ENCODE measurements at regions not wholly inside any gene's neighbourhood (a gene's known extent, or its start where the extent isn't known, plus 50 kb on each side); places are given as distances from the start of the nearest gene placed in this dataset.

DNA sequence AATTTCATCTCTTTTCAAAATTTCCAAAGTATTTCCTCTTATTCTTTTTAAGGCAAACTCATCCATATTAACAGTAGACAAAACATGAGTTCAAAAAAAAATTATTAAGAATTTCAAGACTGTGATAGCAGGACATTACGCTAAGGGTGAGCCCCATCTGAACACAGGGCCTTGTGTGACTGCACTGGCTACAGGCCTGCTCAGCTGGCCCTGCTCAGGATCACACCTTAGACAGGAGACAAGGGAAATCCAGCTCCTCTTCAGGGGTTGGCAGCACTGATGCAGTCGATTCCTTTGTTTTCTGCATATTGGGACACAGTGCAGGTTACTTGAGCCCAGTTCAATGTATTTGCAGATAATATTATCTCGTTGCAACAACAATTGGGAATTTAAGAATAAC, 444.7 kb downstream of the PLK2 start:
- no peaks in the 10 kb centered on the region for H3K27me3 ChIP-seq (ENCODE audit: low read depth)
- no peak overlapping the region for H3K4me3 ChIP-seq
- TF ChIP-seq, protein P1, sequence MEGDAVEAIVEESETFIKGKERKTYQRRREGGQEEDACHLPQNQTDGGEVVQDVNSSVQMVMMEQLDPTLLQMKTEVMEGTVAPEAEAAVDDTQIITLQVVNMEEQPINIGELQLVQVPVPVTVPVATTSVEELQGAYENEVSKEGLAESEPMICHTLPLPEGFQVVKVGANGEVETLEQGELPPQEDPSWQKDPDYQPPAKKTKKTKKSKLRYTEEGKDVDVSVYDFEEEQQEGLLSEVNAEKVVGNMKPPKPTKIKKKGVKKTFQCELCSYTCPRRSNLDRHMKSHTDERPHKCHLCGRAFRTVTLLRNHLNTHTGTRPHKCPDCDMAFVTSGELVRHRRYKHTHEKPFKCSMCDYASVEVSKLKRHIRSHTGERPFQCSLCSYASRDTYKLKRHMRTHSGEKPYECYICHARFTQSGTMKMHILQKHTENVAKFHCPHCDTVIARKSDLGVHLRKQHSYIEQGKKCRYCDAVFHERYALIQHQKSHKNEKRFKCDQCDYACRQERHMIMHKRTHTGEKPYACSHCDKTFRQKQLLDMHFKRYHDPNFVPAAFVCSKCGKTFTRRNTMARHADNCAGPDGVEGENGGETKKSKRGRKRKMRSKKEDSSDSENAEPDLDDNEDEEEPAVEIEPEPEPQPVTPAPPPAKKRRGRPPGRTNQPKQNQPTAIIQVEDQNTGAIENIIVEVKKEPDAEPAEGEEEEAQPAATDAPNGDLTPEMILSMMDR (IDR thresholded peaks at IDR 0.05): no peak
- intact Hi-C loops (cut with DNase I): no loop called here
- no peaks in the 10 kb centered on the region for H3K9me3 ChIP-seq
- peaks cover 10% of the 10 kb centered on the region for H3K4me1 ChIP-seq
- ATAC-seq: no peak
- no peak for DNase-seq
- H3K27ac ChIP-seq: no peak overlapping the region
- H3K36me3 ChIP-seq: no peaks in the 10 kb centered on the region

DNA sequence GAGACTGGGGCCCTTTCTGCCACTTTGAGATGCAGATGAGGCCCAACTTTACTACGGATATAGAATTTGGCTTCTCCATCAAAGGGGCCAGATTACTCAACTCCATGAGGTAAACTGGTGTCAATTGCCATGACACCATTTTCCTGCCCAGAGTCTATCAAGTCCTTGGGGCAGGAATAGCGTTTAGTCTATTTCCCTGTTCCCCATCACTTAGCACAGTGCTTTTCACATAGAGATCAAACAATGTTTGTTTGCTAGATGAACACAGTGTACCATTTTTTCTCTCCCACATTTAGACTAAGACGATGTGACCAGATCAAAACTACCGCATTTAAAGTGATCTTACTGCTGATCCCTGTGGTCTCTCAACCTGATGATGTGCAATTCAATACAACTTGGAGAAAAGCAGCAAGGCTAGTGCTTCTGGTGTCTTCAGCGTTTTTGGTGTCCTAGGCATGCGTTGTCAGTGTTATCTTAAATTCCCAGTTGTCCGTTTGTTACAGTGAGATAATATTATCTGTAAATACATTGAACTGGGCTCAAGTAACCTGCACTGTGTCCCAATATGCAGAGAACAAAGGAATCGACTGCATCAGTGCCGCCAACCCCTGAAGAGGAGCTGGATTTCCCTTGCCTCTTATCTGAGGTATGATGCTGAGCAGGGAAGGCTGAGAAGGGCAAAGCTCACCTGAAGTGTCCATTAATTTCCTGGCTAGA, 446.2 kb downstream of the PLK2 start:
- H3K9me3 ChIP-seq: no peaks in the 10 kb centered on the region
- intact Hi-C loops (cut with DNase I): no loop called here
- ATAC-seq: no peak
- no peak overlapping the region for H3K4me3 ChIP-seq
- DNase-seq: no peak
- H3K4me1 ChIP-seq: no peaks in the 10 kb centered on the region
- H3K27me3 ChIP-seq (ENCODE audit: low read depth): no peaks in the 10 kb centered on the region
- TF ChIP-seq, protein P1 (IDR thresholded peaks at IDR 0.05): no peak
- H3K27ac ChIP-seq: no peak overlapping the region
- no peaks in the 10 kb centered on the region for H3K36me3 ChIP-seq

DNA sequence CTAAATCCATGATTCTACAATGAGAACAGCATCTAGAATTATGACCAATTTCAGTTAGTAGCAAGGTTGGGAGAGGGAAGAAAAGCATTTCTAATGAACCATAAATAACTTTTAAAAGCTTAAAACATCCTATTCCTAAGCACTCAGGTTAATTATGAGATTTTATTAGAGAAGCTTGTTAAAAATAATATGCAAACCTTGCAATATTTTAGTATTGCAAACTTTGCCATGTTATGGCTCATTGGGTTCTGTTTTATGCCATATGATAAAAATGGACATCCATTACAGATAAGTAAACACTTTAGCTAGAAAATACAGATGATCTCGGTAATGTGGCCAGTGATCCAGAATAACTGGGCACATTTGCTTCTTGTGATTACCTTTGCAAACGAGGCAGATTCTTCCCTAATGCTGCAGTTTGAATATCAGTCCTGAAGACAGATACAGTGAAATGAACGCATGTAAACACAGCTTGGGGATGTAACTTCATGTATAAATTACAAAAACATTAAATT, 447.0 kb downstream of the PLK2 start:
- Histone ChIP-seq H3K27ac (no peak overlapping the region), H3K4me3 (no peak overlapping the region), H3K36me3 (no peaks in the 10 kb centered on the region), H3K9me3 (no peaks in the 10 kb centered on the region), H3K27me3 (ENCODE audit: low read depth) (no peaks in the 10 kb centered on the region), H3K4me1 (no peaks in the 10 kb centered on the region)
- no peak for DNase-seq
- intact Hi-C loops (cut with DNase I): no loop called here
- ATAC-seq: no peak
- TF ChIP-seq, protein P1 (IDR thresholded peaks at IDR 0.05): no peak

DNA sequence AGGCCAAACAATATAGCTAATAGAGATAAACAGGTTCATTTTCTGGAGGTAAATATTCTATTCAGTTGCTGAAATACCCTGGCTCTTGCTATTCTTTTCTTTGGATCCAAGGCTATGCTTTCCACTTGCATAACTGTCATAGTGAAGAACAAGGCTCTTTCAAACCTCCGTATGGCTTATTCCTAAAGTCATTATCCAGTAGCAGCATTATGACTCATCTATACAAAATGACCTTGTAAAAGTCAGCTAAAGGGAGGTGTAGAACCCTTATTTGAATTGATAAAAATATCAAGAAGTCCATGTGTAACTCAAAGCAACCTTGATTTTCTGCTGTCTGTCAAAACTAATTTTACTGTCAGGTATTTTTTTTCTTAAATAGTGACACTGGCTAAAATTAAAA, 447.8 kb downstream of the PLK2 start:
- H3K27me3 ChIP-seq (ENCODE audit: low read depth): no peaks in the 10 kb centered on the region
- H3K4me1 ChIP-seq: no peaks in the 10 kb centered on the region
- no peak for DNase-seq
- H3K36me3 ChIP-seq: no peaks in the 10 kb centered on the region
- TF ChIP-seq, protein P1 (IDR thresholded peaks at IDR 0.05): no peak
- no peaks in the 10 kb centered on the region for H3K9me3 ChIP-seq
- H3K27ac ChIP-seq: no peak overlapping the region
- no peak for ATAC-seq
- intact Hi-C loops (cut with DNase I): no loop called here
- H3K4me3 ChIP-seq: no peak overlapping the region

DNA sequence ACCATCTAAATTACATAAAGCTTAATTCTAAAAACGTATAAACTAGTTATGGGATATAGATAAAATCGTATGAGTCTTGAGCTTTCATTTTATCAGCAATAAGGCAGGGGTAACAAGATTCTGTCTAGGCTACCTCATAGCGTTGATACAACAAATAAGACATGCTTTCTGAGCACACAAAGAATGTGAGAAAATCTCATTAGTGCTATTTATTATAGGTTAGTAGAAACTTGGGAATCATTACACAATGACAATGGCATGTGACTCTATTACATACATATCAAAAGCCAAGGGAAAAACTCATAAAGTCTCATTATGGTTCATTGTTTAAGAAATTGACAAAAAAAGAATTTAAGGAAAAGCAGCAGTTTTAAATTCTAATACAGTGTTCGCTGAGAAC, 448.6 kb downstream of the PLK2 start:
- intact Hi-C loops (cut with DNase I): no loop called here
- H3K27me3 ChIP-seq (ENCODE audit: low read depth): no peaks in the 10 kb centered on the region
- H3K27ac ChIP-seq: no peak overlapping the region
- no peak for DNase-seq
- TF ChIP-seq, protein P1 (IDR thresholded peaks at IDR 0.05): no peak
- no peaks in the 10 kb centered on the region for H3K9me3 ChIP-seq
- H3K4me1 ChIP-seq: no peaks in the 10 kb centered on the region
- no peaks in the 10 kb centered on the region for H3K36me3 ChIP-seq
- no peak overlapping the region for H3K4me3 ChIP-seq
- ATAC-seq: no peak

Data from lower lobe of right lung (tissue), 2 donors.